HEK293 (cell line): ENCODE measurements at regions not wholly inside any gene's neighbourhood (a gene's known extent, or its start where the extent isn't known, plus 50 kb on each side); places are given as distances from the start of the nearest gene placed in this dataset.

ENCODE experiments used
- CTCF ChIA-PET: fragments of 350-600 bp; formaldehyde crosslinking; extraction: SDS; loops from one replicate; lab custom pipeline; 2021; ENCODE audit warnings: antibody characterized with exemption; lab: Yijun Ruan, JAX
- POLR2A ChIA-PET: fragments of 300-600 bp; formaldehyde crosslinking; extraction: SDS; loops from one replicate; lab custom pipeline; 2020; ENCODE audit warnings: antibody characterized with exemption, inconsistent platforms; lab: Yijun Ruan, JAX
- H3K27ac ChIP-seq: fragments of 200-500 bp; sonication (Bioruptor generic); 2 replicates; pipeline ENCODE4 v1.5.1; 2014; ENCODE audit warnings: low read depth, low read length, control low read depth, inconsistent platforms; ENCODE audit errors: extremely low read depth
- H3K36me3 ChIP-seq, 2 experiments: fragments of 200-500 bp in 1 of 2; sonication (Bioruptor generic) in 1 of 2; 1 replicate in 1 of 2; 2 replicates in 1 of 2; pipeline ENCODE4 v1.5.1; 2014 to 2017; ENCODE audit warnings: inconsistent platforms in 2 of 2, low read length in 2 of 2; ENCODE audit not compliant: control insufficient read depth in 2 of 2, insufficient read depth in 1 of 2
- H3K4me1 ChIP-seq: fragments of 200-500 bp; sonication (Bioruptor generic); 2 replicates; pipeline ENCODE4 v1.5.1; 2014; ENCODE audit warnings: mild to moderate bottlenecking, low read length, inconsistent platforms; ENCODE audit not compliant: control insufficient read depth, insufficient read depth
- H3K4me3 ChIP-seq: 2 replicates; pipeline ENCODE4 v1.5.1; 2011; ENCODE audit warnings: low read depth, mild to moderate bottlenecking, control low read depth, low read length, moderate library complexity
- H3K9me3 ChIP-seq: fragments of 200-500 bp; sonication (Bioruptor generic); 2 replicates; pipeline ENCODE4 v1.5.1; 2014; ENCODE audit warnings: low read depth, low read length, inconsistent platforms; ENCODE audit not compliant: control insufficient read depth, insufficient read depth
- BCL11B ChIP-seq: fragments of 450-650 bp; formaldehyde crosslinking; IDR thresholded peaks from 2 replicates; pipeline ENCODE4 v1.5.1; 2016; ENCODE audit warnings: low read depth, missing biosample characterization, missing genetic modification characterization
- EGR2 ChIP-seq: fragments of 450-650 bp; formaldehyde crosslinking; IDR thresholded peaks from 2 replicates; pipeline ENCODE4 v1.5.1; 2016; ENCODE audit warnings: low read depth, missing biosample characterization, missing genetic modification characterization
- FEZF1 ChIP-seq: fragments of 450-650 bp; formaldehyde crosslinking; IDR thresholded peaks from 2 replicates; pipeline ENCODE4 v1.5.1; 2016; ENCODE audit warnings: missing biosample characterization, missing genetic modification characterization
- HOXA7 ChIP-seq: sonication (generic); formaldehyde crosslinking; IDR thresholded peaks from 2 replicates; pipeline ENCODE4 v1.8.1; 2022; ENCODE audit warnings: missing genetic modification reagents, borderline replicate concordance
- HOXC10 ChIP-seq: sonication (generic); formaldehyde crosslinking; IDR thresholded peaks from 2 replicates; pipeline ENCODE4 v1.8.1; 2023; ENCODE audit warnings: mild to moderate bottlenecking, missing genetic modification reagents
- INSM2 ChIP-seq: fragments of 450-650 bp; formaldehyde crosslinking; IDR thresholded peaks from 2 replicates; pipeline ENCODE4 v1.5.1; 2016; ENCODE audit warnings: missing biosample characterization, missing genetic modification characterization
- MYNN ChIP-seq: fragments of 450-650 bp; formaldehyde crosslinking; IDR thresholded peaks from 2 replicates; pipeline ENCODE4 v1.5.1; 2016; ENCODE audit warnings: missing biosample characterization, missing genetic modification characterization, borderline replicate concordance
- PRDM6 ChIP-seq: fragments of 450-650 bp; formaldehyde crosslinking; IDR thresholded peaks from 2 replicates; pipeline ENCODE4 v1.5.1; 2017; ENCODE audit warnings: missing biosample characterization, missing genetic modification characterization
- SP3 ChIP-seq: fragments of 450-650 bp; formaldehyde crosslinking; IDR thresholded peaks from 2 replicates; pipeline ENCODE4 v1.5.1; 2016; ENCODE audit warnings: missing biosample characterization, missing genetic modification characterization
- ZFP69B ChIP-seq: fragments of 450-650 bp; formaldehyde crosslinking; IDR thresholded peaks from 2 replicates; pipeline ENCODE4 v1.5.1; 2016; ENCODE audit warnings: missing biosample characterization, missing genetic modification characterization
- ZNF10 ChIP-seq: fragments of 450-650 bp; formaldehyde crosslinking; IDR thresholded peaks from 2 replicates; pipeline ENCODE4 v1.5.1; 2017; ENCODE audit warnings: missing biosample characterization, missing genetic modification characterization
- ZNF132 ChIP-seq: fragments of 450-650 bp; formaldehyde crosslinking; IDR thresholded peaks from 2 replicates; pipeline ENCODE4 v1.5.1; 2017; ENCODE audit warnings: missing biosample characterization, missing genetic modification characterization, borderline replicate concordance
- ZNF155 ChIP-seq: fragments of 450-650 bp; formaldehyde crosslinking; IDR thresholded peaks from 2 replicates; pipeline ENCODE4 v1.5.1; 2016; ENCODE audit warnings: missing biosample characterization, missing genetic modification characterization
- ZNF488 ChIP-seq: fragments of 450-650 bp; formaldehyde crosslinking; IDR thresholded peaks from 2 replicates; pipeline ENCODE4 v1.5.1; 2016; ENCODE audit warnings: missing biosample characterization, missing genetic modification characterization
- ZNF513 ChIP-seq: fragments of 450-650 bp; IDR thresholded peaks from 2 replicates; pipeline ENCODE4 v1.5.1; 2018; ENCODE audit warnings: missing biosample characterization, missing genetic modification characterization
- ZNF514 ChIP-seq: fragments of 450-650 bp; formaldehyde crosslinking; IDR thresholded peaks from 2 replicates; pipeline ENCODE4 v1.5.1; 2016; ENCODE audit warnings: missing biosample characterization, missing genetic modification characterization
- ZNF521 ChIP-seq: fragments of 450-650 bp; formaldehyde crosslinking; IDR thresholded peaks from 2 replicates; pipeline ENCODE4 v1.5.1; 2017; ENCODE audit warnings: missing biosample characterization, mild to moderate bottlenecking, missing genetic modification characterization
- ZNF529 ChIP-seq: fragments of 450-650 bp; formaldehyde crosslinking; IDR thresholded peaks from 2 replicates; pipeline ENCODE4 v1.5.1; 2017; ENCODE audit warnings: missing genetic modification characterization, missing biosample characterization; ENCODE audit not compliant: insufficient replicate concordance
- ZNF626 ChIP-seq: fragments of 450-650 bp; sonication (Bioruptor Pico); formaldehyde crosslinking; IDR thresholded peaks from 2 replicates; pipeline ENCODE4 v1.5.1; 2018; ENCODE audit warnings: missing biosample characterization, missing genetic modification characterization, inconsistent platforms
- ZNF658 ChIP-seq: fragments of 450-650 bp; formaldehyde crosslinking; IDR thresholded peaks from 2 replicates; pipeline ENCODE4; 2016; ENCODE audit warnings: missing biosample characterization, missing genetic modification characterization
- ZNF660 ChIP-seq: fragments of 450-650 bp; IDR thresholded peaks from 2 replicates; pipeline ENCODE4 v1.5.1; 2018; ENCODE audit warnings: missing biosample characterization, mild to moderate bottlenecking, missing genetic modification characterization
- ZNF837 ChIP-seq: fragments of 450-650 bp; formaldehyde crosslinking; IDR thresholded peaks from 2 replicates; pipeline ENCODE4 v1.5.1; 2016; ENCODE audit warnings: missing biosample characterization, missing genetic modification characterization
- ZSCAN4 ChIP-seq: fragments of 450-650 bp; formaldehyde crosslinking; IDR thresholded peaks from 2 replicates; pipeline ENCODE4 v1.5.1; 2017; ENCODE audit warnings: missing biosample characterization, missing genetic modification characterization
- ZSCAN5A ChIP-seq: fragments of 450-650 bp; formaldehyde crosslinking; IDR thresholded peaks from 2 replicates; pipeline ENCODE4 v1.5.1; 2016; ENCODE audit warnings: missing biosample characterization, missing genetic modification characterization

GRCh38 chr6:1481286-1481685 lies 91.9 kb downstream of the FOXF2 start:
- Histone ChIP-seq H3K4me1 (no peaks in the 10 kb centered on the region), H3K27ac (no peak overlapping the region), H3K4me3 (no peak overlapping the region), H3K9me3 (no peaks in the 10 kb centered on the region), H3K36me3 (no peaks in the 10 kb centered on the region)
- ChIA-PET POLR2A (no interaction called here), CTCF (no interaction called here)
- TF ChIP-seq ZNF529 (tag by site-specific recombination), result no peak
- TF ChIP-seq ZNF132 (tag by site-specific recombination), result no peak
- TF ChIP-seq ZNF658 (tag by site-specific recombination), result no peak
- no peak for TF ChIP-seq BCL11B (tag by site-specific recombination)
- TF ChIP-seq ZSCAN5A, result no peak
- TF ChIP-seq ZNF514 (tag by site-specific recombination), result no peak
- TF ChIP-seq ZSCAN4 (tag by site-specific recombination), result no peak
- TF ChIP-seq FEZF1, result no peak
- TF ChIP-seq HOXA7 (CRISPR knock-in tag), result no peak
- no peak for TF ChIP-seq INSM2 (tag by site-specific recombination)
- no peak for TF ChIP-seq HOXC10 (CRISPR knock-in tag)
- TF ChIP-seq PRDM6 (tag by site-specific recombination), result no peak
- TF ChIP-seq MYNN, result no peak
- TF ChIP-seq ZFP69B (tag by site-specific recombination), result no peak
- no peak for TF ChIP-seq ZNF660 (tag by site-specific recombination)
- no peak for TF ChIP-seq ZNF626 (tag by site-specific recombination)
- no peak for TF ChIP-seq ZNF488 (tag by site-specific recombination)

GRCh38 chr6:1482381-1483166 lies 93.2 kb downstream of the FOXF2 start:
- no peaks in the 10 kb centered on the region for H3K9me3 ChIP-seq
- no peaks in the 10 kb centered on the region for H3K4me1 ChIP-seq
- H3K27ac ChIP-seq, result no peak overlapping the region
- H3K36me3 ChIP-seq, result no peaks in the 10 kb centered on the region
- no peak for TF ChIP-seq ZNF155
- no peak for TF ChIP-seq ZNF837
- TF ChIP-seq ZNF488 (tag by site-specific recombination), result no peak
- no peak for TF ChIP-seq EGR2
- TF ChIP-seq ZSCAN5A, result no peak
- no peak for TF ChIP-seq ZNF521 (tag by site-specific recombination)
- no peak for TF ChIP-seq SP3
- TF ChIP-seq ZNF10 (tag by site-specific recombination), result no peak
- TF ChIP-seq ZNF658 (tag by site-specific recombination), result no peak
- no peak for TF ChIP-seq ZNF513 (tag by site-specific recombination)
- ChIA-PET POLR2A (no interaction called here), CTCF (interaction anchor here (0.6 to 1.2 kb wide), 2 partner anchors 41 to 61 kb away, joined by 3 read pairs; no protein-coding TSS in a partner anchor)
- no peak overlapping the region for H3K4me3 ChIP-seq
